Activated CD4-positive, alpha-beta memory T cell treated with anti-CD3 and anti-CD28 coated beads for 36 hours (primary cell): ENCODE measurements at regions not wholly inside any gene's neighbourhood (a gene's known extent, or its start where the extent isn't known, plus 50 kb on each side); places are given as distances from the start of the nearest gene placed in this dataset.

Experiments used
- CTCF ChIA-PET: fragments of 350-600 bp; sonication (Branson Sonifier 250); formaldehyde crosslinking; loops from one replicate; lab custom pipeline; 2021; ENCODE audit warnings: antibody characterized with exemption, inconsistent platforms; lab: Charles Lee
- POLR2A ChIA-PET: fragments of 350-600 bp; sonication (Branson Sonifier 250); formaldehyde crosslinking; loops from one replicate; lab custom pipeline; 2021; ENCODE audit warnings: antibody characterized with exemption; lab: Charles Lee
- DNase-seq: peaks from one replicate; pipeline ENCODE4 v3.0.0-alpha.2; 2020
- H3K27ac Mint-ChIP-seq: one replicate; pipeline ENCODE4 v1.8.0; 2021; ENCODE audit warnings: mixed read lengths
- H3K27me3 Mint-ChIP-seq: one replicate; pipeline ENCODE4 v1.8.0; 2021; ENCODE audit warnings: mixed read lengths
- H3K36me3 Mint-ChIP-seq: one replicate; pipeline ENCODE4 v1.8.0; 2021; ENCODE audit warnings: mixed read lengths
- H3K4me1 Mint-ChIP-seq: one replicate; pipeline ENCODE4 v1.8.0; 2021; ENCODE audit warnings: low read depth, mixed read lengths
- H3K4me3 Mint-ChIP-seq: one replicate; pipeline ENCODE4 v1.8.0; 2021; ENCODE audit warnings: mild to moderate bottlenecking, mixed read lengths
- H3K9me3 Mint-ChIP-seq: one replicate; pipeline ENCODE4 v1.8.0; 2021; ENCODE audit warnings: mixed read lengths
- intact Hi-C: fragments of 100-400 bp; cut with micrococcal nuclease; formaldehyde crosslinking; loops from one replicate; pipeline ENCODE4 v1.15.1; 2023

DNA sequence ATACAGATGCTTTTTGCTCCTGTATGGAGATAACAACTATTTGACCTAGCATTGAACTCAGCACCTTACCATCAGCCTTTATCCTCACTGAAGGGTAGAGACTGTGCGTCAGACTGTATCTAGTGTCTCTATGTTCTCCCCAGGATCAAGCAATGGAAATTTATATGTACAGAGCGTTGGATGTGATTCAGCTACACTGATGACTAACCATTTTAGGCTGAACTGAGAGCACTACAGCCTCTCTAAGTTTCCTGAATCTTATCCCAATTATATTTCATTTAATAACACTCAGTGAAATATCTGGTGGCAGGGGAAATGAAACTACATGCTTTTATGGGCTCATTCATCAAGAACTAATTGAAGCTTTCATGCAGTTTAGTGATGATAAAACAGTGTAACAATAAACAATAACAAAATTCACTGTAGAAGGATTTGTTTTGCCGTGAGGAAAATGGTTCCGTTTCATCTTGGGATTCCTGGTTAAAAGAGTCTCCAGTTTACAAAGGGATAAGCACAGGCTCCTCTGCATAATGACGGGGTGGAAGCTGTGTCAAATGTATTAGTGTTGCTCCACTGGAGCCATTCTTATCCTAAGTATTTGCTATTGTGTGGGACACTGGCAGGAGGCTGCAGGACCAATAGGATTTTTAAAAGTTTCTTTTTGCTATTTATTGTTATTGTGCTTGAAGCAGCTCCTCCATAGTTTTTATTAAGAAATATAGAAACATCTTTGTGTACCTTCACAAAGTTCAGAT lies 567.6 kb upstream of the MMS22L start:
- Mint-ChIP-seq H3K9me3 (no peaks in the 10 kb centered on the region), H3K4me1 (no peaks in the 10 kb centered on the region), H3K4me3 (no peak overlapping the region), H3K36me3 (no peaks in the 10 kb centered on the region), H3K27ac (no peak overlapping the region), H3K27me3 (no peaks in the 10 kb centered on the region)
- ChIA-PET CTCF (no interaction called here), POLR2A (no interaction called here)
- DNase-seq = no peak
- intact Hi-C loops = no loop called here

DNA sequence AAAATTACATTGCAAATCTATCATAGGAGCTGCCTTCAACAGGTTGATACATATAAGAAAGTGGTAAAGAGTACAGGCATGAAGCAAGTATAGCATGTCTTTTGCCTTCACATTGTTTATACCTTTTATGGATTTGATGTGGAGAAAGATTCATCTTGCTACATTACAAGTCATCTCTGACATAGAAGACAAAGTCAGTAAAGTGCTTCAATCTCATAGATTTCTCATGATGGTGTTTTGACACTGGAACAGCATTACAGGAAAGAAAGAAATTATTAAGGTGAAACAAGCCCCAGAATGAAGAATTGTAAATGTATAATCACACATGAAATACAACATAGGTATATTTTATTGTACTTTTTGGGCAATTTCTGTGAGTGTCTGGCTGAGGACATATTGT lies 580.7 kb upstream of the MMS22L start:
- no peak overlapping the region for H3K4me3 Mint-ChIP-seq
- no peak overlapping the region for H3K27ac Mint-ChIP-seq
- no peaks in the 10 kb centered on the region for H3K4me1 Mint-ChIP-seq
- H3K36me3 Mint-ChIP-seq = no peaks in the 10 kb centered on the region
- no peaks in the 10 kb centered on the region for H3K27me3 Mint-ChIP-seq
- no peak for DNase-seq
- H3K9me3 Mint-ChIP-seq = peaks cover 3% of the 10 kb centered on the region
- CTCF ChIA-PET = no interaction called here
- intact Hi-C loops = no loop called here
- POLR2A ChIA-PET = no interaction called here

DNA sequence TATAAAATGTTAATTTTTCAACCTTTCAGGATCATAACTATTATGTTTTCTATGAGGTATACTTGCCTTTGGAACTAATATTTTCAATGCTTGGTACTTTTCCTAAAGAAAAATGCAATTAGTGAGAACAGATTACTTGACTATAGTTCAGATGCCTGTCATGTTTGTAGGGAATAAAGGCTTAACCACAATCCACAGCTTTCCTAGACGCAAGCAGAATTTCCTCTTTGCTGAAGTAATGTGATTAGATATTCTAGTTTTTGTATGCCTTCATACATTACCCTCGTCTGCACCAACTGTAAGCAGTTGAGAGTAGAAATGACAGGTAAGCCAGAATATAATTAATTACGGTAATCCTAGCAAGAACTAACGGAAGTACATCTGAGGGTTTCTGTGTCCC lies 581.4 kb upstream of the MMS22L start:
- intact Hi-C loops = no loop called here
- no peaks in the 10 kb centered on the region for H3K27me3 Mint-ChIP-seq
- H3K4me3 Mint-ChIP-seq = no peak overlapping the region
- ChIA-PET POLR2A (no interaction called here), CTCF (no interaction called here)
- H3K9me3 Mint-ChIP-seq = peaks cover 3% of the 10 kb centered on the region
- no peak for DNase-seq
- H3K4me1 Mint-ChIP-seq = no peaks in the 10 kb centered on the region
- no peaks in the 10 kb centered on the region for H3K36me3 Mint-ChIP-seq
- H3K27ac Mint-ChIP-seq = no peak overlapping the region

DNA sequence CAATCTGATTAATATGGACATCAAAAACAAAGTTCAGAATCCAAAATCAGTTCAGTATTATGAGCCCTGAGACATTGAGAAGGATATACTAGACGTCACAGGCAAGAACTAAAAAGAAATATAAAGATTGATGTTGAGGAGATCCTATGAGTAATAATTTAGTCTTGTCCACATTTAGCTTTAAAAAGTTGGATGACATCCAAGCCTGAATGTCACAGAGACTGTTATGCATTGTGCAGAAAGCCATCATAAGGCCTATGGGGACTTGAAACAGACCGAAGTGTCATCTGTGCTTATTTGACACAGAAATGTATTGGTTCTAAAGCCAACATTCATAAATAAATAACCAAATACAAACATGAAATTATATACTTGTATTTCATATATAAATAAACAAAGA lies 581.8 kb upstream of the MMS22L start:
- ChIA-PET CTCF (no interaction called here), POLR2A (no interaction called here)
- Mint-ChIP-seq H3K27me3 (no peaks in the 10 kb centered on the region), H3K27ac (no peak overlapping the region), H3K9me3 (peaks cover 3% of the 10 kb centered on the region), H3K36me3 (no peaks in the 10 kb centered on the region), H3K4me1 (no peaks in the 10 kb centered on the region), H3K4me3 (no peak overlapping the region)
- intact Hi-C loops = no loop called here
- DNase-seq = no peak

DNA sequence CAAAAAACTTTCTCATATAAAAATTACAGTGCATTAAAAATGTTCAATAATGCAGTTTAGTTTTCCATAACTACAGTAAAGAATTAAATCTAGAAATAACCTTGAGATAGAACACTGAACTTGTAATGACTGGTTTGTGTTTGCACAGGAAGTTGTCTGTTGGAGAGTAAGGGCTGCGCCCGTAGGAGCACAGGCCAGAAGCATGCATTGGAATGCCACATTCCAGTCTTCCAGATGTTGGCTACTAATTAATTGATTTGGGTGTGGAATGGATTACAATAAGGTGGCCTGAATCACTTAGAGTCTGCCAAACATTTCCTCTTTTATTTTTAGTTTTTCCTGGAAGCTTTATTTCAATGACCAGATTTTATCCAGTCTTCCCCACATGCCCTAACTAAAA lies 582.6 kb upstream of the MMS22L start:
- Mint-ChIP-seq H3K27me3 (no peaks in the 10 kb centered on the region), H3K4me1 (no peaks in the 10 kb centered on the region), H3K4me3 (no peak overlapping the region), H3K27ac (no peak overlapping the region), H3K9me3 (peaks cover 3% of the 10 kb centered on the region), H3K36me3 (no peaks in the 10 kb centered on the region)
- intact Hi-C loops = no loop called here
- POLR2A ChIA-PET = no interaction called here
- no peak for DNase-seq
- CTCF ChIA-PET = no interaction called here

DNA sequence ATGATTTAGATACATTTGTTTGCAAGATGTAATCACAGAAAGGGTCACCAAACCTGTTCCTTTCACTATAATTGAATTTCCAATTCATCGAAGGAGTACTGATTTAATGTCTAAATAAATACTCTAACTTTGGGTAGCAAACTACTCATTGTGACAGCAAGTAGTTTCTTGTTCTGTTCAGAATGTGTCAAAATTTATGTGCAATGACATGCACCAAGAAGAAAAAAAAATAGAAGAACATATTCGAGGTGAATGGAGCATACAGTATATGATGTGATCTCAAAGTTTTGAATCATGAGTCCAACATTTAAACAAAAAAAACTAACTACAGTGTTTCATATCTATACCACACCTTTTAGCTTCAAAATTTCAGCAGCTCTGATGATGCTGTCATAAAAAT lies 583.6 kb upstream of the MMS22L start:
- DNase-seq = no peak
- ChIA-PET POLR2A (no interaction called here), CTCF (interaction anchor here (0.6 kb wide), 1 partner anchor 563 kb away, joined by 3 read pairs; no protein-coding TSS in a partner anchor)
- Mint-ChIP-seq H3K36me3 (no peaks in the 10 kb centered on the region), H3K27ac (no peak overlapping the region), H3K9me3 (peaks cover 3% of the 10 kb centered on the region), H3K27me3 (no peaks in the 10 kb centered on the region), H3K4me3 (no peak overlapping the region), H3K4me1 (no peaks in the 10 kb centered on the region)
- intact Hi-C loops = no loop called here

DNA sequence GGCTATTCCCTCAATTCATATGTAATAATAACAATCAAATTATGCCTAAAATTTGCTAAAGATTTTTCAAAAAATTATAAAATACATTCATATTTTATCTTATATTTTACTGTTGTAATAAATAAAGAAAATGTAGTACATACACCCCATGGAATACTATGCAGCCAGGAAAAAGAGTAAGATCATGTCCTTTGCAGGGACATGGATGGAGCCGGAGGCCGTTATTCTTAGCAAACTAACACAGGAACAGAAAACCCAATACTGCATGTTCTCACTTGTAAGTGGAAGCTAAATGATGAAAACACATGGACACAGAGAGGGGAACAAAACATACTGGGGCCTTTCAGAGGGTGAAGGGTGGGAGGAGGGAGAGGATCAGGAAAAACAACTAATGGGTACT lies 584.2 kb upstream of the MMS22L start:
- Mint-ChIP-seq H3K4me3 (no peak overlapping the region), H3K4me1 (no peaks in the 10 kb centered on the region), H3K27ac (no peak overlapping the region), H3K36me3 (no peaks in the 10 kb centered on the region), H3K9me3 (peaks cover 3% of the 10 kb centered on the region), H3K27me3 (no peaks in the 10 kb centered on the region)
- ChIA-PET POLR2A (no interaction called here), CTCF (interaction anchor here (0.6 kb wide), 1 partner anchor 563 kb away, joined by 3 read pairs; no protein-coding TSS in a partner anchor)
- intact Hi-C loops = no loop called here
- no peak for DNase-seq

DNA sequence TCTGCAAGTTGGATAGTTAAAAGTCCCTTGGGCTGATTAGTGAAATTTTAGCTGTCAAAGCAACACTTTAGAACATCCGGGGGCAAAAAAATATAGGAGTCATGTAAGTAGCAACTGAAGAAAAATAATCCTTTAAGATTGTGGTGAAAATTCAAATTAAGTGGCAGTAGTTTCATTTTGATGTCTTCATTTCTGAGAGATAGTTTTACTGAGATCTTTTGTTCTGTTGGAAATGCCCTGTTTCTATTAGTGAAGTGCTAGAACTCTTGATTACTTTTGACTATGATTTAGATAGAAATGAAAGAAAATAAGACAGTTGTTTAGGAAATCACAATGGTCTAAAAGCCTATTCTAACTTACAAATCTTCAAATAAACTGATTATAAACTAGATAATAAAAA lies 587.3 kb upstream of the MMS22L start:
- ChIA-PET POLR2A (no interaction called here), CTCF (no interaction called here)
- Mint-ChIP-seq H3K27me3 (no peaks in the 10 kb centered on the region), H3K9me3 (peaks cover 6% of the 10 kb centered on the region), H3K36me3 (no peaks in the 10 kb centered on the region), H3K4me3 (no peak overlapping the region), H3K27ac (no peak overlapping the region), H3K4me1 (no peaks in the 10 kb centered on the region)
- intact Hi-C loops = no loop called here
- DNase-seq = no peak

DNA sequence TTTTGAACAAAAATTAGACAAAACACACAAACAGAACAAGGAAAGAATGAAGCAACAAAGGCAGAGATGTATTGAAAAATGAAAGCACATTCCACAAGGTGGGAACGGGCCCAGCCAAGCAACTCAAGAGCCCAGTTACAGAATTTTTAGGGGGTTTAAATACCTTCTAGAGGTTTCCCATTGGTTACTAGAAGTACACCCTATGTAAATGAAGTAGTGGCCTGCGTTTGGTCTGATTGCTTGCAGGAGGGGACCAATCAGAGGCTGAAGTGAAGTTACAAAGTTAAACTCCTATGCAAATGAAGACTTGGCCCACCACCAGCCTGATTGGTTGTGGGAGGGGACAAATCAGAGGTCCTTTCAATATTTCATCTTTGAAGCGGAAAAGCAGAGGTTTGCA lies 593.7 kb upstream of the MMS22L start:
- POLR2A ChIA-PET = no interaction called here
- no peak overlapping the region for H3K27ac Mint-ChIP-seq
- no peaks in the 10 kb centered on the region for H3K36me3 Mint-ChIP-seq
- no peaks in the 10 kb centered on the region for H3K27me3 Mint-ChIP-seq
- H3K4me3 Mint-ChIP-seq = no peak overlapping the region
- no peaks in the 10 kb centered on the region for H3K4me1 Mint-ChIP-seq
- H3K9me3 Mint-ChIP-seq = peaks cover 3% of the 10 kb centered on the region
- CTCF ChIA-PET = no interaction called here
- intact Hi-C loops = no loop called here
- DNase-seq = no peak

DNA sequence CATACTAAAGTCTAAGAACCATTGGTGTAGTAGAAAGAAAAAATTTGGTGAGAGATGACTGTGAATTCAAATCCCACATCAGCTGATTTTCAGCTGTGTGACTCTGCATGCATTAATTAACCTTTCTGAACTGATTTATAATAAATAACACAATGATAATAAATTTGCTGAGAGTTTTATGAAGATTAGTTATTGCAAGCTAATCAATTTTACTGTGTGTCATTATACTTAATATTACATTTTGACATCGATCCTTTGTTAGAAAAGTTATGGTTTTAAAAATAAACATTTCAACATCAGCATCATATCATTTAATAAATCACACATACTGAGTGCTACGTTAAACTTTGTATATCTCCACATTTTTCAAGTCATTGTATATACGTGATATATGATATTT lies 599.7 kb upstream of the MMS22L start:
- Mint-ChIP-seq H3K36me3 (no peaks in the 10 kb centered on the region), H3K4me1 (no peaks in the 10 kb centered on the region), H3K9me3 (no peaks in the 10 kb centered on the region), H3K27me3 (no peaks in the 10 kb centered on the region), H3K4me3 (no peak overlapping the region), H3K27ac (no peak overlapping the region)
- ChIA-PET POLR2A (no interaction called here), CTCF (no interaction called here)
- no peak for DNase-seq
- intact Hi-C loops = no loop called here

DNA sequence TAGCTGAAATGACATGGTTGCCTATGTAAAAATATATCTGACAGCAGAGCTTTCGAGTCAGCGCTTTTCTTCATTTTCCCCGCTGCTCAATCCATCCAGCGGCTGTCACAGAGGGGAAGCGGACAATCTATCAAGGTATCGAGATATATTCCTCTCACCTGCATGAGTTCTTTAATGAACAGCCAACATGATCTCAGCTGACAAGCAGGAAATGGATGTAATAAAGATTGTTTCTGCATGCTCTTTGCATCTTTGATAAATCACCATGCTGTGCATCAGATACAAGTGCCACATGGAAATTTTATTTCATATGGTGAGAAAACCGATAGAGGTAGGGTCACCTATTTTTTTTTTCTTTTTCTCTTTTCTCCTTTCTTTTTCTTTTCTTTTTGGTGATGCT lies 602.3 kb upstream of the MMS22L start:
- H3K27me3 Mint-ChIP-seq = no peaks in the 10 kb centered on the region
- no peak for DNase-seq
- POLR2A ChIA-PET = no interaction called here
- H3K4me3 Mint-ChIP-seq = no peak overlapping the region
- CTCF ChIA-PET = no interaction called here
- H3K27ac Mint-ChIP-seq = no peak overlapping the region
- no peaks in the 10 kb centered on the region for H3K36me3 Mint-ChIP-seq
- H3K4me1 Mint-ChIP-seq = no peaks in the 10 kb centered on the region
- intact Hi-C loops = no loop called here
- H3K9me3 Mint-ChIP-seq = no peaks in the 10 kb centered on the region

DNA sequence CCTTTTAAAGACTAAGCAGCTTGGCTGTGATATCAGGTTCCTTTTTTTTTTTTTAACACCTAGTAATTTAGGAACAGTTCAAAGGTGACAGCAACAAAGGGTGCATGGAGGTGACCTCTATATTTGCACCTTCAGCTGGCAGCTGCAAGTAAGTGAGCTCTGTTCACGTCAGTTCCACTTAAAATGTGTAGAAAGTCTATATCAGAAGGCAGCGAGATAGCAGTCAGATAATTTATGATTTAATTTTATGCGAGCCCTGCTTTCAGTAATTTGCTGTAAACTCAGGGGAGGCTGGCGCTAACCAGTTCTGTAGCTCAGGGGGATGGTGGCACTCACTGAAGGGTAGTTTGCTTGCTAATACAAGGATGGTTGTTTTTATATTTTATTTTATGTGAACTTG lies 602.8 kb upstream of the MMS22L start:
- no peak overlapping the region for H3K4me3 Mint-ChIP-seq
- CTCF ChIA-PET = no interaction called here
- POLR2A ChIA-PET = no interaction called here

DNA sequence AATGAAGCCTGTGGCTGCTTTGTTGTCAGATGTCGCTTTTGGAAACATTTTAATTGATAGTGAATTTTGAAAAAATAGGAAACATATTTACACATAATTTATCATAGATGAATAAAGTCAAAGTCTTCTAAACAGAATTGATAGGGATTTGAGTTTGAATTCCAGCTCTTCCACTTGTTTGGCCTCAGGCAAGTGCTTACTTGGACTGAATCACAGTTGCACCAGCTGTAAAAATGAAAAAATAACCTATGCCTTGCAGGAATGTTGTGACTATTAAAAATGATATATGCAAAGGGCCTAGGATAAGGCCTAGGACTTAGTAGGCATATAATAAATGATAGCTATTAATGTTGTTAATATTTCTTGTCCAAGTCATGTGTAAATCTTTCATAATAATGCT lies 618.5 kb upstream of the MMS22L start:
- intact Hi-C loops = no loop called here
- H3K27me3 Mint-ChIP-seq = no peaks in the 10 kb centered on the region
- peaks cover 4% of the 10 kb centered on the region for H3K9me3 Mint-ChIP-seq
- no peak overlapping the region for H3K4me3 Mint-ChIP-seq
- no peaks in the 10 kb centered on the region for H3K4me1 Mint-ChIP-seq
- H3K27ac Mint-ChIP-seq = no peak overlapping the region
- peaks cover 1% of the 10 kb centered on the region for H3K36me3 Mint-ChIP-seq
- ChIA-PET CTCF (no interaction called here), POLR2A (no interaction called here)
- no peak for DNase-seq

More for the DNA sequence above, 602.8 kb upstream of the MMS22L start:
- no peaks in the 10 kb centered on the region for H3K27me3 Mint-ChIP-seq
- no peak for DNase-seq
- H3K27ac Mint-ChIP-seq = no peak overlapping the region
- no peaks in the 10 kb centered on the region for H3K4me1 Mint-ChIP-seq
- no peaks in the 10 kb centered on the region for H3K9me3 Mint-ChIP-seq
- H3K36me3 Mint-ChIP-seq = no peaks in the 10 kb centered on the region
- intact Hi-C loops = no loop called here
